Osteoblast (primary cell): ENCODE measurements at regions not wholly inside any gene's neighbourhood (a gene's known extent, or its start where the extent isn't known, plus 50 kb on each side); places are given as distances from the start of the nearest gene placed in this dataset.

Experiments
- DNase-seq: peaks from one replicate; pipeline ENCODE4 v3.0.0; 2011; ENCODE audit warnings: low spot score, mixed read lengths; ENCODE audit not compliant: insufficient read length; ENCODE audit errors: missing footprints
- H2AFZ ChIP-seq: 2 replicates; pipeline ENCODE4 v1.6.0; 2011; ENCODE audit warnings: mild to moderate bottlenecking, low read length
- H3K27ac ChIP-seq: 2 replicates; pipeline ENCODE4 v1.5.1; 2011; ENCODE audit warnings: mild to moderate bottlenecking, low read depth, low read length, moderate library complexity
- H3K27me3 ChIP-seq: 2 replicates; pipeline ENCODE4 v1.6.0; 2012; ENCODE audit warnings: mild to moderate bottlenecking, control low read depth, inconsistent platforms, low read length, moderate library complexity; ENCODE audit not compliant: insufficient read depth
- H3K36me3 ChIP-seq: 2 replicates; pipeline ENCODE4 v1.5.1; 2011; ENCODE audit warnings: mild to moderate bottlenecking, low read length, control low read depth, moderate library complexity; ENCODE audit not compliant: insufficient read depth
- H3K4me1 ChIP-seq: 2 replicates; pipeline ENCODE4 v1.5.1; 2011; ENCODE audit warnings: mild to moderate bottlenecking, low read length, control low read depth, moderate library complexity; ENCODE audit not compliant: insufficient read depth
- H3K4me2 ChIP-seq: 2 replicates; pipeline ENCODE4 v1.6.0; 2011; ENCODE audit warnings: mild to moderate bottlenecking, low read length; ENCODE audit not compliant: insufficient read depth
- H3K4me3 ChIP-seq: fragments of 200-600 bp; sonication (generic); 3 replicates; pipeline ENCODE4 v1.5.1; 2012; ENCODE audit warnings: mild to moderate bottlenecking, low read length, inconsistent platforms; ENCODE audit not compliant: insufficient read depth
- H3K79me2 ChIP-seq: 2 replicates; pipeline ENCODE4 v1.6.0; 2012; ENCODE audit warnings: mild to moderate bottlenecking, low read length, control low read depth, inconsistent platforms; ENCODE audit not compliant: insufficient read depth
- H3K9me3 ChIP-seq: 2 replicates; pipeline ENCODE4 v1.5.1; 2011; ENCODE audit warnings: low read depth, low read length, control low read depth
- H4K20me1 ChIP-seq: 2 replicates; pipeline ENCODE4 v1.6.0; 2012; ENCODE audit warnings: mild to moderate bottlenecking, low read length, control low read depth; ENCODE audit not compliant: insufficient read depth
- CTCF ChIP-seq: IDR thresholded peaks from 2 replicates; pipeline ENCODE4 v1.5.1; 2011; ENCODE audit warnings: mild to moderate bottlenecking, low read depth, low read length, moderate library complexity; ENCODE audit errors: extremely low read depth

- Histone ChIP-seq H2AFZ (no peak overlapping the region), H3K27ac (no peak overlapping the region), H4K20me1 (no peaks in the 10 kb centered on the region), H3K36me3 (no peaks in the 10 kb centered on the region), H3K4me3 (no peak overlapping the region), H3K4me2 (no peak overlapping the region), H3K9me3 (peaks cover 6% of the 10 kb centered on the region), H3K4me1 (no peaks in the 10 kb centered on the region), H3K79me2 (no peaks in the 10 kb centered on the region), H3K27me3 (no peaks in the 10 kb centered on the region)
- DNase-seq, result no peak
- TF ChIP-seq CTCF, result no peak
Observed at GRCh38 chr2:122389694-122390093, 634.2 kb downstream of the TSN start.

GRCh38 chr2:122390406-122390805, 635.0 kb downstream of the TSN start:
- Histone ChIP-seq H3K27me3 (no peaks in the 10 kb centered on the region), H3K79me2 (no peaks in the 10 kb centered on the region), H3K4me1 (no peaks in the 10 kb centered on the region), H3K4me2 (no peak overlapping the region), H3K9me3 (peaks cover 6% of the 10 kb centered on the region), H3K27ac (no peak overlapping the region), H3K36me3 (no peaks in the 10 kb centered on the region), H2AFZ (no peak overlapping the region), H3K4me3 (no peak overlapping the region), H4K20me1 (no peaks in the 10 kb centered on the region)
- no peak for TF ChIP-seq CTCF
- DNase-seq, result no peak

DNA sequence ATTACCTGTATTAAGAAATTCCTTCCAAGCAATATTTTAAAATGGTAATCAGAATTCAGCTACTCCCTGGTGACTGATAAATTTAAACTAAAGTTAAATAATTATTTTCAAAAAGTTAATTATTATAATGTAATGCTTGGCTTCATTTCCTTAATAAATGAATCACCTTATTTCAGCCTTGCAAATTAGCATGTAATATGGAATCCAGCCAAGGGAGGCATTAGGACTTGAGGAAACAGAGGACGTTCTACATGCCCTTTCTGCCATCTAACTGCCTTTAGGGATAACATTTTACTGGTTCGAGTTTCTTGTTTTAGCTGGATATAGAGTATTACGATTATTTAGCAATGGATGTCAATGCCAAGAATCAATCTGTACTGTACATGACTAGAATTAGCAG, 636.3 kb downstream of the TSN start:
- Histone ChIP-seq H3K4me2 (no peak overlapping the region), H3K27ac (no peak overlapping the region), H3K4me1 (no peaks in the 10 kb centered on the region), H4K20me1 (no peaks in the 10 kb centered on the region), H3K27me3 (no peaks in the 10 kb centered on the region), H3K4me3 (no peak overlapping the region), H3K36me3 (no peaks in the 10 kb centered on the region), H3K9me3 (peaks cover 6% of the 10 kb centered on the region), H3K79me2 (no peaks in the 10 kb centered on the region), H2AFZ (no peak overlapping the region)
- no peak for DNase-seq
- no peak for TF ChIP-seq CTCF

GRCh38 chr2:122395687-122396086, 640.2 kb downstream of the TSN start:
- Histone ChIP-seq H4K20me1 (no peaks in the 10 kb centered on the region), H3K4me1 (no peaks in the 10 kb centered on the region), H3K9me3 (peaks cover 2% of the 10 kb centered on the region), H3K4me2 (no peak overlapping the region), H3K36me3 (no peaks in the 10 kb centered on the region), H3K79me2 (no peaks in the 10 kb centered on the region), H3K27ac (no peak overlapping the region), H2AFZ (no peak overlapping the region), H3K4me3 (no peak overlapping the region), H3K27me3 (no peaks in the 10 kb centered on the region)
- TF ChIP-seq CTCF, result no peak
- DNase-seq, result no peak
